HG03103 (cell line): ENCODE measurements at regions not wholly inside any gene's neighbourhood (a gene's known extent, or its start where the extent isn't known, plus 50 kb on each side); places are given as distances from the start of the nearest gene placed in this dataset.

Experiments
- ATAC-seq: cut with Tn5 transposase; IDR thresholded peaks from one replicate; pipeline ENCODE4 v1.9.1; 2021; ENCODE audit warnings: low read depth; ENCODE audit not compliant: unreplicated experiment

DNA sequence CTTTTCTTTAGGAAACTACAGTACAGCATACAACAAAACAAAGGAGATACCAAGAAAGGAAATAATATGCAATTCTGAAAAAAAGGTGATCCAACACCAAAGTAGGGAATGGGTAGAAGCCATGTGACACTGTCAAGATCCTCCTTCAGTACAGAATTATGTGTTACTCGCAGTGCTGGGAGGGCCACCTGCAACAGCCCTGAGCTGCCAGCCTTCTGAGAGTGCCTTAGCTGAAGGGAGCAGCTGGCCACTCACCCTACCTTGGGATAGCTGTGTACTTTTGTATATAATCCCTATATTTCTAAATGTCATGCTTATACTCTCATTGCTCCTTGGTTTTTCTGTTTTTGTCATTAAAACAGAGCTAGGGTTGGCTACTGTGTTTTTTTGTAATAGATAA, 1518.2 kb upstream of the PCDH20 start:
- ATAC-seq, result no peak

DNA sequence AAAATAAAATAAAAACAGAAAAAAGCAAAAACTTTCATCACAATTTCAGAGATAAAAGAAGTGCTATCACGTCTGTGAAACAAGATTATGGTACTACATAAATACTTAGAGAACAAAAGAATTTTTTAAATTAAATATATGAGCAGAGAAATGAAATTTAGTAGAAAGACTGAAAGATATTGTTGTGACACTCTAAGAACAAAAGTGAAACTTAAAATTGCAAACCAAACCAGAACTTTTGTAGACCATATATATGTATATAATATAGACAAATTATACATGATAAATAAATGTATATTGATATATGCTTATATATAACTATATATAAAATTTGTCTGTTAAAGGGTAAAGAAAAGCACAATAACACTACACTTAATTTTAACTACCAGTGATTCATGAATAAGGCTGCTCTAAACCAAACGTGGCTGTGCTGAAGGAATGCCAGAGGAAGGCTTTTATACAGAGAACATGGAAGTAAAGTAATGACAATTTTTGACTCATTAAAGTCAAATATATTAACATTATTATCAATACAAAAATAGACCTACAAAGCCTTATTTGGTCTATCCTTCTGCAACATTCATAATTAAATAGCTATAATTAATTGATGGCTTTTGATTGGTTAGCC, 1516.7 kb upstream of the PCDH20 start:
- ATAC-seq, result no peak

DNA sequence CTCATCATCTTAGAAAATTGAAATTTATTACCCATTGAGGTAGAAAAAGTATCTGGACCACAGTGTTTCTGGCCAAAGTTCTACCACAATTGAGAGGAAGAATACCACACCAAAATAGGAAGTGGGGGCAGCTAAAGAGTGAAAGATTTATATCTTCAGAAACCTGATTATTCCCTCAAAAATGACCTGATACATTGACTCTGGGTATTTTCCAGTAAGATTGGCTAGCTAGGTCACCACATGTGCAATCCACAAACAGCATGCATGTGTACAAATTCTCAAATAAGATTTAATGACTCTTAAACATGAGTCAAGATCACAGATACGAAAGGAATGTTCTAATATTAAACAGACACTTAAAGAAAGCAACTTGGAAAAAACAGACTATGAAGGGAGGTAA, 1516.2 kb upstream of the PCDH20 start:
- ATAC-seq, result no peak

DNA sequence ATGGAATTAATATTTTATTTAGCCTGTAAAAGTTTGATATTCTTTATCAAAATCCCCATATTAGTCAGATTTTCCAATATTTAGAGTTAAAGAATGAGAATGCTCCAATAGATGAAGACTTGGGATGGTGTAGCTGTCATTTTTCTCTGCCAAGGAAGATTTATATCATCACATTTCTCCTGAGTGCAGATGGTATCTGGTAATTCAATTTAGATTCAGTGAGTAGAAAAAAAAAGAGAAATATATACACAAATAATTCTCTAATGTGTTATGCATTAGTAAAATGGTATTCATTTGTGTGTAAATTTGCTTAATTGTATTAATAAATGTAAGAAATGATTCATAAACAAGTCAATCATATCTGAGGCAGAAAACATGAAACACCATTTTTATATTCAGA, 1508.7 kb upstream of the PCDH20 start:
- ATAC-seq, result no peak

DNA sequence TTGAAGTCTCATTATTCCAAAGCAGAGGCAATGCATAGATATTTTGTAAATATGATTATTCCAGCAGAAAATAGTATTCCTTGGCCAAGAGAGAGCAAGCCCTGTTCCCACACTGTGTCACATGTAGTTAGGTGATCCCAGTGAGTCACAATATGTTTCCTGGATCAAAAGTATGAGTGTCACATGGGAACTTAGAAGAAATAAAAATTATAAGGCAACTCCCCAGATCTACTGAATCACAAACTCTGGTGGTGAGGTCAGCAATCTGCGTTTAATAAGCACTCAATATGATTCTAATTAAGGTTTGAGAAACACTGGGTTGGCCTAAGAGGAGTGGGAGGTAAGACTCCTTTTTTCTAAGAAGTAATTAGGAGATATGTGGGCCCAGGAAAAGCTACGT, 1504.5 kb upstream of the PCDH20 start:
- no peak for ATAC-seq

DNA sequence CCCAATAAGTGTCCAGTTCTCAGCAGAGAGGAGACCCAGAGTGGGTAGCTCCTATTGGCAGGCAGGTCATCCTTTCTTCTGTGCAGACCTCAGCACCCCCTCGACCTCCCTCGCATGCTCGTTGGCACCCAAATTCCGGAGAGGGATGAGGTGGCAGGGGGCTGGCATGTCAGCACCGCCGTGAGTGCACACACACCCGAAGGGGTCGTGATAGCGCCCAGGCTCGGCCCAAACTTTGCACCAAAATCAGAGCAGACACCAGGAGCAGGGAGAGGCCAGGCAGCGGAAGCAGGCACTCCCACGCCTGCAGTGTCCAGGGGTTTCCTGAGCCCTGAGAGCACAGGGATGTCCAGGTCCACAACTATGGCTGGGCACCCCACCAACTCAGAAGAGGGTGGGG, 1503.8 kb upstream of the PCDH20 start:
- ATAC-seq, result no peak

DNA sequence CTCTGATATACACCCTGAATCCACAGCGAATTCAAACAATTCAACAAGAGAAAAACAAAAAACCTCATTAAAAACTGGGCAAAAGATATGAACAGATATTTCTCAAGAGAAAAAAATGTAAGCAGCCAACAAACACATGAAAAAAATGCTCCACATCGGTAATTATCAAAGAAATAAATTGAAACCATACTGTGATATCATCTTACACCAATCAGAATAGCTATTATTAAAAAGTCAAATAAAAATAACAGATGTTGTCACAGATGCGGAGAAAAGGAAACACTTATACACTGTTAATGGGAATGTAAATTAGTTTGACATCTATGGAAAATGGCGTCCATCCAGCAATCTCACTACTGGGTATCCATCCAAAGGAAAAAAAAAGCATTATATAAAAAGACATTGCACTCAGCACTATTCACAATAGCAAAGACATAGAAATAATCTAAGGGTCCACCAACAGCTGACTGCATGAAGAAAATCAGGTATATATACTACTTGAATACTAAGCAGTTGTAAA, 1495.0 kb upstream of the PCDH20 start:
- no peak for ATAC-seq

DNA sequence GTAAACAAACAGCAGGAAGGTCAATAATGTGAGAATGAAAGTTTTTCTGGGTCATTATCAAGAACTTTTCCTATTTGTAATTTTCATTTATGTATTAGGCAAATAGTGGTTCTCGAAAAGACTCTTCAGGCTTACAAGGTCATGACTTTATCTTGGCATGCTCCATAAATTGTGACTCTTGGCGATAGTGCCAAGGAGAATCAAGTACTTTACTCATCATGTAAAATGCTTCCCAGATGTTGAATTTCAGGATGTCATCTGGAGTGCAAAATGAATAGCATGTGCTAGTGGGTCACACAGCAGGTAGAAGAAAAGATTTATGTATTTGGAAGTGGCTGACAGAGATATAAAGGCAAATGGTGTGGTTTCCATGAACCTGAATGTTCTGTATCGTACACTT, 1492.7 kb upstream of the PCDH20 start:
- no peak for ATAC-seq

DNA sequence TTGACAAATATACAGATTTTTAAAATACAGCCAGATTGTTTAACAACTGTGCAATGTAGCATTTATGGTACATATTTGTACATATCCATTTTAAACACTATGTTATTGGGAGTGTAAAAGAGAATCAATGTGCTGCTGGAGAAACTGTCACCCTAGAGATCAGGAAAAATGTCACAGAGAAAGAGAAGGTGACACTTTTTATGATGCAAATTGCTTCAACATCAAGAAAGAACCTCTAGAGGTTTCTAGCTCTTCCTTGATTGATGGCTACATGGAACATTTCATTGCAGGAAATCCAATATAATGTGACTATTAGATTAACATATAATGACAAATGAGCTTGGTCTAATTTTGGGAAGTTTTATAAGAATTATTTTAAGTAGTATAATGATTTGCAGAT, 1491.2 kb upstream of the PCDH20 start:
- no peak for ATAC-seq

DNA sequence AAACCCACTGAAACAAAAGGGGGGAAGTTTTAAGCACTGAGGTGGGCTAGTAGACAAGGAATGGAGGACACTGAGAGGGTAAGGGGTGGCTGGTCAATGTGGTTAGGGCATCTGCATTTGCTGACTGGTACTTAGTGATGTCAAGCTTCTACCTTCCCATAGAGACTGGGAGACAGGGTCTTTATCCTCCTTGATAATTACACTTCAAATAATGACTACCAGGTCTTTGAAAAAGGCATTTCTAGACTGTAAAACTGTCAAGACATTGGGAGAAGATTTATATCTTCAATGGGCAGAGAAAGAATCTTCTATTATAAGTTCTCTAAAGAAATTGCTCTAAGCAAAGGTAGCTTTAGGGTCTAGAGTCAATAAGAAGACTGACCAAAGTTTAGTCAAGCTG, 1490.8 kb upstream of the PCDH20 start:
- no peak for ATAC-seq

DNA sequence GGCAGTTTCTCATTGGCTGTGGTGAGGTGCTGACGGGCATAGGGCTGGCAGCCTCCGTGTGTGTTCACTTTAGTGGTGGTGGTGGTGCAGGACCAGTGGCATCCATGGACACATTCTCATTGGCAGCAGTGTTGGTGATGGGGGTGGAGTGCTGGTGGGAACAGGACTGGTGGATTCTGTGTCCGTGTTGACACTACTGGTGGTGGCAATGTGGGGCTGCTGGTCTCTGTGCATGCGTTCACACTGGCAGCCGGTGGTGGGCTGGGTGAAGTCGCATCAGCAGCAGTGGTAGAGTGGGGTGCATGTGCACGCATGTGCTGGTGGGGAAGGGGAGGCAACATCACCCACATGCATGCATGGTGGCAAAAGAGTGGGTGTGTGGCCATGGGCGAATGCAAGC, 1471.4 kb upstream of the PCDH20 start:
- ATAC-seq, result no peak

DNA sequence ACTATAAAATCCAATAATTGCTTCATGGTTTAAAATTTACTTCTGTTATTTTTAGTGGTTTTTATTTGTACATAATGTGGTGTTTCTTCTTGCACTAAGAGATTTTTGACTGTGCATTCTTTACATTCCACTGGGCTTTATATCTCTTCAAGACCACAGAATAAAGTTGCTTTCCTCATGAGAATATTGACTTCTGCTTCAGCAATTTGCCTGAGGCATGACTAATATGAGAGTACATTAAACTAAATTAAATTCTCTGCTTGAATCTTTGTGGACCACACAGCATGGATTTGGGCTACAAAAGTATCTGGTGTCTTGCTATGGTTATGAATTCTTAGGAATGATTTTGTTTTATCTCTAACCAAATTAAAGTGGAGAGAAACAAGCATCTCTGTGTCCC, 1463.4 kb upstream of the PCDH20 start:
- no peak for ATAC-seq

DNA sequence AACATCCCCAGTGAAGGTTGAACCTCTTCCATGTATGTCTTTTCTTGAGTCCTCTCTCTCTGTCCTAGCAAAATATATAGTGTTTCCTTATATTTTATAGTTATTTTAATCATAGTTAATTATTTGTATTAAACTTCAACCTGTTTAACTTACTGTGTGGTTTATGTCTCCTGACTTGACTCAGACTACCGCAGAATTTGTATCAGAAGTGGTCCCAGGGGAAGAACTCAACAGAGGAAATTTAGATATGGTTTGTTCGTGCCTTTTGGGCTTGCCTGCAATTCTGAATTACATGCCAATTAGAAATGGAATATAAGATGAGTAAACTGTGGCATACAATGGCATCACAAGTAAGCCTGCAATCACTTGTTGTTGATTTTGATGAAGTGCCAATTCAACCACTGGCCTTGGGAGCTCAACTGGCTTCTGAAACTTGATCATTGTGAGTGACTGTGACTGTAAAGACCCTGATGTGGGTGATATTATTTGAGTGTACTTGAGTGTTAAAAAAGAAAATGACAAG, 1459.5 kb upstream of the PCDH20 start:
- no peak for ATAC-seq

DNA sequence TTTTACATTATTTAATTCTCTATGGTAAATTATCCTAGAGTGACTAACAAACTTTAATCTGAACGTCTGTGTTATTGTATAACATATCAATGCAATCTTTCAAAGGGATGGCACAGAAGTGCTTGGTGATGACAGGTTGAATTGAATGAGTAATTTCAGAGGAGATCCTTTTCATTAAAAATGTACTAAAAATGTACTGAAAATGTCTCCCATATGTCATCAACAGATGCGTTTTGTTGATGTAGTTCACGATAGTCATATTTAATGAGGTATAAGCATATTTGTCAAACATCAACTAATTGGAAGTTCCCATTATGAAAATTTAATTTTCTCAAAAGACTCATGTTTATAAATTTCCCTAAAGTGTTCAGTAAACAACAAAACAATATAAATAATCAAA, 1434.7 kb upstream of the PCDH20 start:
- no peak for ATAC-seq

DNA sequence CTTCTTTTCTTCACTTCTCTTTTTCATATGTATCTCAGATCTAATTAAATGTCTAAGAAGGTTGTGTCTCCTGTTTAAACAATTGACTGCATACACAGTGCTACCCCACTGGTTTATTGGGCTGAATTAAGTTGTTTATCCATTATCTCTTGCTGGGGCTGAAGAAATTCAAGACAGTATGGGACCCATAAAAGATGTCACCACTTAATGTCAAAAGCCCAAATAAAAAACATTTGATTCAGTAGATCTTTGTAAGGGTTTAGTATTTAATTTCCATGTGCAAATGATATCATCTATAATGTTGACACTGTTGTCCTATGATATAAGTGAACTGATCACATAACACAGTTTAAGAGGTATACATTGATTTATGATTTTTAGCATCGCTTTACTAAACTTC, 1431.9 kb upstream of the PCDH20 start:
- ATAC-seq, result no peak

DNA sequence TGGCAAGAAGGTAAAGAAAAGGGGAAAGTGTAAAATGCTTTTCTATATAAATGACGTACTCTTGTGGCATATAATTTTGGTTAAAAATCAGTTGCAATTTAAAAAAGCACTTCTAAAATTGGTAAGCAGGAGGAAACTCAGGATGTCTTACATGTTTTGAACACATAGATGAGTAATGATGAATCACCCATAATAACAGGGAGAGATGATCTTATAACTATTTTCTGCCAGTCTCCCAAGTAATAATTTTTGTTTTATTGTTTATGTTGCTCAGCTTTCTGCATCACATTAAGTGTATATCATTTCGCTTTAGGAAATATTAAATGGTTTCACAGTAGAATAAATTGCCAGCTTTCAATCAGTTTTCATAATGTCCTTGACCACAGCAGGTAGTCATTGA, 1430.7 kb upstream of the PCDH20 start:
- no peak for ATAC-seq

DNA sequence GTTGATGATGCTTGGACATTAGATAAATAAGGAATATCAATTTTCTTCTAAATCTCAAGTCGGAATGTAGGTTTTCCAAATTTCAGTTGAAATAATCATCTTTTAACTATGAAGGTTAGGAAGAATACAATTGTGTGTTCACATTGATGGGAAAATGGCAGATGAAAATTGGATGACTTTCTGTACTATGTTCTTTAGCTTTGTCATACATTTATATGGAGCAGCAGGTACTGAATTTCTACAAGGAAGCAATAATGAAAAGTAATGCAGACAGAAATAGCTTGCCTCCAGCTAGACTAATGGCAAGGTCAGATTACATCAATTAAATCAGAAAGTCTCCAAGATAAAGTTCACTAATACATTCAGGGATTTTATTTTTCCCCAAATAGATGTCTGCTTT, 1423.7 kb upstream of the PCDH20 start:
- no peak for ATAC-seq

DNA sequence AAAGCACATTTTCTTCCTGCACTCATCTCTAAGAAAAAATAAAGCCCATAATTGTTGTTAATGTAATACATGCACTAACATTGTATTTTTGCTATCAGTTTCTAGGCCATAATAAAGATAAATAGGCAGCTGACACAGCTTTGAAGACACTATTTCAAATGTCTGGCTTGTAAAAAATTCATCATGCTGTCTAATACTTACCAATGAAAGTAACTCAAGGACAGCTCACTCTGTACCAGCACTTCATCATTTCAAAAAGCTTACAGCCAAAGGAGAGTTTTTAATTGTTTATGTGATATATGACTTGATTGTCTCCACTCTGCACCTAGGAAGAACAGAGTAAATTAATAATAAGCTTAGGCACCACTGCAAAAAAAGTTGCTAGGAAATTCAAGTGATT, 1423.3 kb upstream of the PCDH20 start:
- no peak for ATAC-seq

DNA sequence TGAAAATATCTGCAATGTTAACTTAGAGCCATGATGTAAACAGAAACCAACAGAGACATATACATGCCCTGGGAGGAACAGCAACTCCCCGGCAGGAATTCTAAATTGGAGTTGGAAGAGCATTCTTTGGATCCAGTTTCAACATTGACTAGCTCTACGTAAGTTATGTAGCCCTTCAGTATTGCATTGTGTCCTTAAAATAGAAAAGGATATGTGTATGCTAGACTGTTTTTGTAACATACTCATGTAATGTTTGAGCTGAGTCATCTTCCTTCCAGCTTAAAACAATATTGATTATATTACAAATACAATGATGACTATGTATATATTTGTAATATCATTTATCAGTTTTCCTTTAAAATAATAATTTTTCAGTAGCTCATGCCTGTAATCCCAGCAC, 1422.2 kb upstream of the PCDH20 start:
- no peak for ATAC-seq

DNA sequence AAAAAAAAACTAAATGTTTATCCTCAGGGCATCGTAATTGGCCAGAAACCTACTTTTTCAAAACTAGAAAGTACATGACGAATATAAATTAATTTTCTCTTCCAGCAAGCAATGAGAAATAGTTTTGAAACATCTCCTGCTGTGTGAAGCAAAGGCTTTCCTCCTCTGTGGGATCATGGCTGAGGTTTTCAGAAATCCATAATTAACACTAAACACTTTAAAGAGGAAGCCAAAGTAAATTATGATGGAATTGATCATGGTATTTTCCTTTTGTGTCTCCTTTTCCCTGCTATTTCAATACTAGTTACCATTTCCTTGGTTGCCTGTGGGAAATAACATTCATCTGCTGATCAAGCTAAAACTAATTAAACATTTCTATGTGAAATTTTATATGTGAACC, 1413.8 kb upstream of the PCDH20 start:
- no peak for ATAC-seq

DNA sequence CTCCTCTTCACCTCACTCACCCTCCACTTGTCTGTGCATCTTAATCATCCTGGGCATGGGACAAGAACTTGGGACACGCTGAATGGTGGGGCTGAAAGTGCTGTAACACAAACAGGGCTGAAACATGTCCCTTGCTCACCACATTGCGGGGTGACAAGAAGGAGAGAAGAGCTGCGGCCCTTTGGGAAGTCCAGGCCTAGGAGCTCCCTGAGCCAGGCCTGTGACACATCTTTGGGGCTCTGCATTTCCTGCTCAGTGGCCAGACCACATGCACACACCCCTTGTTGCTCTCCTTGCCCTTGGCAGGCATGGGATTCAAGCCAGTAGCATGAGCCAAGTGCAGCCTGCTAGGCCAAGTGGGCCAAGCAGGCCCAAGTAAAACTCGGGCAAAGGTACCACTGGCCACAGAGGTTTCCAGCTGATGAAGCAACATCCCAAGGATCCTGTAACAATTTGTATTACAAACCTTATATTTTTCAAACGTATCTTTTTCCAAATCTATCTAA, 1384.3 kb upstream of the PCDH20 start:
- ATAC-seq, result no peak

DNA sequence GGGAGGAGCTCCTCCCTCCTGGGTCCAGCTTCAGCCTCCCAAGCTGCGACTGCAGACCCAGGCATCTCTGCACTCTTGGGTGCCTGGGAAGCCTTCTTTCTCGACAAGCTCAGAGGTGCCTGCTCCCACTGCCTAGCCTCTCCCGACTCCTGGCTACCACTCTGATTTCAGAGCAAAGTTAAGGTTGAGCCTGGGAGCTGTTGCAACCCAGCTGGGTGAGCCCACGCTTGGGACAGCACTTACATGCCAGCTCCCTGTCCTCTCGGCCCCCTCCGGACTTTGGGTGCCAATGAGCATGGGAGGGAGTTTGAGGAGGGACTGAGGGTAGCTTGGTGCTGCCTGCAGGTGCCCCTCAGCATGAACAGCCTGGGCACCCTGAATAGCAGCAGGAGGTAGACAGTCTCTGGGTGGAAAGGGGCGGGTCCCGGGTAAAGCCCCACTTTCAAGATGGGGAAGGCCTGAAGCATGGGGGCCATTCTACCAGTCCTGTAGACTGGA, 1383.4 kb upstream of the PCDH20 start:
- ATAC-seq, result no peak
